H1 (cell line): ENCODE measurements at regions not wholly inside any gene's neighbourhood (a gene's known extent, or its start where the extent isn't known, plus 50 kb on each side); places are given as distances from the start of the nearest gene placed in this dataset.

Experiments
- TBP ChIP-seq: IDR thresholded peaks from 2 replicates; pipeline ENCODE4 v1.6.1; 2011; ENCODE audit warnings: low read depth, low read length, improper control_type of control experiment
- ZNF274 ChIP-seq: IDR thresholded peaks from 2 replicates; pipeline ENCODE4 v1.7.0; 2012; ENCODE audit warnings: low read length, borderline replicate concordance; ENCODE audit errors: extremely low read depth

GRCh38 chr1:212215910-212216309 lies 69.3 kb upstream of the PPP2R5A start (continued):
- no peak for TF ChIP-seq TBP
- no peak for TF ChIP-seq ZNF274
